ENCODE measurements at regions not wholly inside any gene's neighbourhood (a gene's known extent, or its start where the extent isn't known, plus 50 kb on each side); places are given as distances from the start of the nearest gene placed in this dataset.

DNA sequence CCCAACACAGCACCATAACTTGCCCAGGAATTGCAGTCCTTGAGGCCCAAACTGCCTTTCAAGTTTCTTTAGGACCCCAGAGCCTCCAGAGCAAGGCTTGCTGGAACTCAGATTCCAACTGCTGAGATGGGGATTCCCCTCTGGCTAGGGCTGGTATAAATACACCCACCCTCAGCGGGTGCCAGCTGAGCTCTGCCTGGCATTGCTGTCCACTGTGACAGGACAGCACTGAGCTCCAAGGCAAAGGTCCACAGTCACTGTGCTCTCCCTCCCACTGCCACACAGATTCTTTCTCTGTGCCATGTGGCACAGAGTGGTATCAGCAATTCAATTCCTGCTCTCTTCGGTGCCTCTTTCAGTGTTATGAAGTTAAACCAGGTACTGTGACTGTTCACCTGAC, 304.2 kb upstream of the LMCD1 start:
- Histone ChIP-seq H3K36me3 (ENCODE audit: control insufficient read depth in 3 of 3, insufficient read depth in 3 of 3, low read length in 3 of 3) (no peaks in the 10 kb centered on the region), H3K27me3 (ENCODE audit: control insufficient read depth in 3 of 3, insufficient read depth in 3 of 3, low read length in 3 of 3) (no peaks in the 10 kb centered on the region), H3K9me3 (ENCODE audit: control insufficient read depth in 3 of 3, low read length in 3 of 3) (no peaks in the 10 kb centered on the region), H3K9ac (ENCODE audit: low read depth in 1 of 3, low read length in 3 of 3) (no peak overlapping the region), H3K27ac (ENCODE audit: low read depth, low read length) (no peak overlapping the region), H3K4me3 (ENCODE audit: low read length in 3 of 3) (no peak overlapping the region), H3K4me1 (ENCODE audit: control insufficient read depth in 3 of 3, insufficient read depth in 3 of 3, low read length in 3 of 3) (no peaks in the 10 kb centered on the region)

GRCh38 chr3:8198605-8199004, 303.0 kb upstream of the LMCD1 start:
- H3K36me3 ChIP-seq (ENCODE audit: control insufficient read depth in 3 of 3, insufficient read depth in 3 of 3, low read length in 3 of 3): no peaks in the 10 kb centered on the region
- H3K4me3 ChIP-seq (ENCODE audit: low read length in 3 of 3): no peak overlapping the region
- H3K9ac ChIP-seq (ENCODE audit: low read depth in 1 of 3, low read length in 3 of 3): no peak overlapping the region
- H3K27me3 ChIP-seq (ENCODE audit: control insufficient read depth in 3 of 3, insufficient read depth in 3 of 3, low read length in 3 of 3): no peaks in the 10 kb centered on the region
- no peak overlapping the region for H3K27ac ChIP-seq (ENCODE audit: low read depth, low read length)
- H3K9me3 ChIP-seq (ENCODE audit: control insufficient read depth in 3 of 3, low read length in 3 of 3): no peaks in the 10 kb centered on the region
- H3K4me1 ChIP-seq (ENCODE audit: control insufficient read depth in 3 of 3, insufficient read depth in 3 of 3, low read length in 3 of 3): no peaks in the 10 kb centered on the region

DNA sequence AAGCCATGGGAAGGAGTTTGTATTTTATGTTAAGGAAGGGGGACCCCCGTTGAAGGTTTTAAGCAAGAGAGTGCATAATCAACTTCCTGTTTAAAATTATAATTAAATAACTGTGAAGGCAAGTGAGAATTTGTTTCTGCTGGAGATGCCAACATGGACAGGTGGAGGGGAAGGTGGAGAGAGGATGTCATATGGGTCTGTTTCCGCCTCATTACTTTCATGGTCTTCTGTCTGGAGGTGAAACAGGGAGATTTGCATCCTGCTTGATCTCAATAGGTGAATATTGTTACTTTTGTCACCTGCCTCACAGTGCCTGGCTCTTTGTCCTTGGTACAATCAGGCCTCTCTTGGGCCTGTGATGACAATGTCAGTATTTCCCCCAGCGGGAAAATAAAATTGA, 300.6 kb upstream of the LMCD1 start:
- Histone ChIP-seq H3K4me1 (ENCODE audit: control insufficient read depth in 3 of 3, insufficient read depth in 3 of 3, low read length in 3 of 3) (no peaks in the 10 kb centered on the region), H3K4me3 (ENCODE audit: low read length in 3 of 3) (no peak overlapping the region), H3K27ac (ENCODE audit: low read depth, low read length) (no peak overlapping the region), H3K36me3 (ENCODE audit: control insufficient read depth in 3 of 3, insufficient read depth in 3 of 3, low read length in 3 of 3) (no peaks in the 10 kb centered on the region), H3K9ac (ENCODE audit: low read depth in 1 of 3, low read length in 3 of 3) (no peak overlapping the region), H3K9me3 (ENCODE audit: control insufficient read depth in 3 of 3, low read length in 3 of 3) (no peaks in the 10 kb centered on the region), H3K27me3 (ENCODE audit: control insufficient read depth in 3 of 3, insufficient read depth in 3 of 3, low read length in 3 of 3) (no peaks in the 10 kb centered on the region)

- no peaks in the 10 kb centered on the region for H3K36me3 ChIP-seq (ENCODE audit: control insufficient read depth in 3 of 3, insufficient read depth in 3 of 3, low read length in 3 of 3)
- no peak overlapping the region for H3K4me3 ChIP-seq (ENCODE audit: low read length in 3 of 3)
- no peaks in the 10 kb centered on the region for H3K4me1 ChIP-seq (ENCODE audit: control insufficient read depth in 3 of 3, insufficient read depth in 3 of 3, low read length in 3 of 3)
- no peak overlapping the region for H3K9ac ChIP-seq (ENCODE audit: low read depth in 1 of 3, low read length in 3 of 3)
- H3K27ac ChIP-seq (ENCODE audit: low read depth, low read length): no peak overlapping the region
- H3K27me3 ChIP-seq (ENCODE audit: control insufficient read depth in 3 of 3, insufficient read depth in 3 of 3, low read length in 3 of 3): no peaks in the 10 kb centered on the region
- no peaks in the 10 kb centered on the region for H3K9me3 ChIP-seq (ENCODE audit: control insufficient read depth in 3 of 3, low read length in 3 of 3)
Observed at GRCh38 chr3:8201886-8202285, 299.7 kb upstream of the LMCD1 start.

- Histone ChIP-seq H3K36me3 (ENCODE audit: control insufficient read depth in 3 of 3, insufficient read depth in 3 of 3, low read length in 3 of 3) (no peaks in the 10 kb centered on the region), H3K27ac (ENCODE audit: low read depth, low read length) (no peak overlapping the region), H3K4me3 (ENCODE audit: low read length in 3 of 3) (no peak overlapping the region), H3K9me3 (ENCODE audit: control insufficient read depth in 3 of 3, low read length in 3 of 3) (no peaks in the 10 kb centered on the region), H3K9ac (ENCODE audit: low read depth in 1 of 3, low read length in 3 of 3) (no peak overlapping the region), H3K27me3 (ENCODE audit: control insufficient read depth in 3 of 3, insufficient read depth in 3 of 3, low read length in 3 of 3) (no peaks in the 10 kb centered on the region), H3K4me1 (ENCODE audit: control insufficient read depth in 3 of 3, insufficient read depth in 3 of 3, low read length in 3 of 3) (no peaks in the 10 kb centered on the region)
Observed at GRCh38 chr3:8204331-8204730, 297.3 kb upstream of the LMCD1 start.

DNA sequence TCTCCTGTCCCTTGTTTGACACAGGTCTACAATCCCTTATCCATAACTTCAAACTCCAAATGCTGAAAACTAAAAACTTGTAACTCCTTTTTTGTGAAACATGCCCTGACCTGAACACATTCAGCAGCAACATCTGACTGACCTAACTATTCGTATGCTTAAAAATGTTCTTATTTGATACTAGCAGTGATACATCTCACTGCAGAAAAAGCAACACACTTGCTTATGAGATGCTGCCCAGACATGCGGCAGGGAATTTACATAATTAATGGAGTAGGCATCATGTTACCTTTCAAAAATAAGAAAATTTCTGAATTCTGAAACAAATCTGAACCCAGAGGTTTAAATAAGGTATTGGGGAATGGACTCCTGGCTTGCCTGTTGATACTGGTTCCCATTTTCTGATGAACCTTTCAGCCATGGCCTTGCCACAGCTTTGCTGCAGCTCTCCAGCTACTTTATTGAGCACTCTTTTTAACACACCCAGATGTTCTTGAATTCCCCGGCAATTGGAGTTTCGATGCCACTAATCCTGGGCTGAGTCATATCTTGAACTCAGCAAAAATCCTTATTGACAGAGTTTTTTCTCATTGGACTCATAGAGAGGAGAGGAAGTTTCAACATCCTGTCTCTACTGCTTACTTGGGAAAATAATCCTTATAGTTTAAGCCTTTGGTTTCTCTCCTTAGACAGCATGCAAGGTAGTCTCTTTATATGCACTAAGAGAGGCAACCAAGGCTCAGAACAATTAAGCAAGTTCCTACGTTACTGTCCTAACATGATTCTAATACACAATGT, 296.6 kb upstream of the LMCD1 start:
- no peaks in the 10 kb centered on the region for H3K27me3 ChIP-seq (ENCODE audit: control insufficient read depth in 3 of 3, insufficient read depth in 3 of 3, low read length in 3 of 3)
- H3K4me3 ChIP-seq (ENCODE audit: low read length in 3 of 3): no peak overlapping the region

DNA sequence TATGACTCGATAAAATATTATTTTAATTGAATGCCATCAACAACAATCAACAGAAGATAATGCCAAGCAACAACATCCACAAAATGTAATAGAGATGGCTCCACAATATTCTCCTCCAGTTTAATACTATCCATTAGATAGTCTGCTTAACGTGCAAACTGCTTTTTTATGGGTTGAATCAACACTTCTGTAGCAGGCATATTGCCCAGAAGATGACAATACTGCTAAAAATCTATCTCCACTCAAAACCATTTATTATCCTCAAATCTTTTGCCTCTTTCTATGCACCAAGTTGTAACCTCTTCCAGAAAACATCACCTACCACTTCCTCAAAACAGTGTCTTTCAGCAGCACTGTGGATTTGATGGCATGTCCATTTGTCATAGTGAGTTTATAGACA, 295.7 kb upstream of the LMCD1 start:
- H3K27ac ChIP-seq (ENCODE audit: low read depth, low read length): no peak overlapping the region
- H3K4me1 ChIP-seq (ENCODE audit: control insufficient read depth in 3 of 3, insufficient read depth in 3 of 3, low read length in 3 of 3): no peaks in the 10 kb centered on the region
- H3K9me3 ChIP-seq (ENCODE audit: control insufficient read depth in 3 of 3, low read length in 3 of 3): no peaks in the 10 kb centered on the region
- H3K4me3 ChIP-seq (ENCODE audit: low read length in 3 of 3): no peak overlapping the region
- H3K36me3 ChIP-seq (ENCODE audit: control insufficient read depth in 3 of 3, insufficient read depth in 3 of 3, low read length in 3 of 3): no peaks in the 10 kb centered on the region
- no peak overlapping the region for H3K9ac ChIP-seq (ENCODE audit: low read depth in 1 of 3, low read length in 3 of 3)
- no peaks in the 10 kb centered on the region for H3K27me3 ChIP-seq (ENCODE audit: control insufficient read depth in 3 of 3, insufficient read depth in 3 of 3, low read length in 3 of 3)

More for the DNA sequence above, 296.6 kb upstream of the LMCD1 start:
- H3K9ac ChIP-seq (ENCODE audit: low read depth in 1 of 3, low read length in 3 of 3): no peak overlapping the region
- no peaks in the 10 kb centered on the region for H3K9me3 ChIP-seq (ENCODE audit: control insufficient read depth in 3 of 3, low read length in 3 of 3)
- no peak overlapping the region for H3K27ac ChIP-seq (ENCODE audit: low read depth, low read length)
- no peaks in the 10 kb centered on the region for H3K4me1 ChIP-seq (ENCODE audit: control insufficient read depth in 3 of 3, insufficient read depth in 3 of 3, low read length in 3 of 3)
- no peaks in the 10 kb centered on the region for H3K36me3 ChIP-seq (ENCODE audit: control insufficient read depth in 3 of 3, insufficient read depth in 3 of 3, low read length in 3 of 3)

DNA sequence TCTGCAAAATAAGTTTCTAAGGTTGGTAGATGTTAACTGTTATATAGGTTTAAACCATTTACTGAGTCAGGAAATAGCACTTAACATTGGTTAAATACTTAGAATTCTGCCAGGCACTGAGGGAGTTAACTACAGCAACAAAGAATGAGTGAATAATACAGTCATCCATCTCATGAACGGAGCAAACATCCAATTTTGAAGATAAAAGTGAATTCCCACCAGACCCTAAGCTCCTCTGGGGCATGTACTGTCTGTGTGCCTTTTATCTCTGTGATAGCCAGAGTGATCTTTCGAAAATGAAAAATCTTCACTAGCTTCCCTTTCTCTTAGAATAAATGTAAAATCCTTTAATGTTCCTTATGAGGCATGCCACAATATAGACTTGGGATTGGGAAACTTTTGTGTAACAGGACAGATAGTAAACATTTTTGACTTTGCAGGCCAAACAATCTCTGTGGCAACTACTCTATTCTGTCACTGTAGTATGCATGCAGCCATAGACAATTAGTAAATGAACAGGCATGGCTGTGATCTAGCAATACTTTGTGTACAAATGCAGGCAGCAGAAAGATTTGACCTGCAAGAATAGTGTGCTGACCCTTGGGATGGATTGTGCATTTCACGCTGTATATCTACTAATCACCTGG, 294.5 kb upstream of the LMCD1 start:
- Histone ChIP-seq H3K9ac (ENCODE audit: low read depth in 1 of 3, low read length in 3 of 3) (no peak overlapping the region), H3K9me3 (ENCODE audit: control insufficient read depth in 3 of 3, low read length in 3 of 3) (no peaks in the 10 kb centered on the region), H3K4me3 (ENCODE audit: low read length in 3 of 3) (no peak overlapping the region), H3K4me1 (ENCODE audit: control insufficient read depth in 3 of 3, insufficient read depth in 3 of 3, low read length in 3 of 3) (no peaks in the 10 kb centered on the region), H3K36me3 (ENCODE audit: control insufficient read depth in 3 of 3, insufficient read depth in 3 of 3, low read length in 3 of 3) (no peaks in the 10 kb centered on the region), H3K27ac (ENCODE audit: low read depth, low read length) (no peak overlapping the region), H3K27me3 (ENCODE audit: control insufficient read depth in 3 of 3, insufficient read depth in 3 of 3, low read length in 3 of 3) (no peaks in the 10 kb centered on the region)

GRCh38 chr3:8210882-8211341, 290.7 kb upstream of the LMCD1 start:
- no peaks in the 10 kb centered on the region for H3K36me3 ChIP-seq (ENCODE audit: control insufficient read depth in 3 of 3, insufficient read depth in 3 of 3, low read length in 3 of 3)
- no peak overlapping the region for H3K4me3 ChIP-seq (ENCODE audit: low read length in 3 of 3)
- H3K27ac ChIP-seq (ENCODE audit: low read depth, low read length): no peak overlapping the region
- H3K27me3 ChIP-seq (ENCODE audit: control insufficient read depth in 3 of 3, insufficient read depth in 3 of 3, low read length in 3 of 3): no peaks in the 10 kb centered on the region
- no peak overlapping the region for H3K9ac ChIP-seq (ENCODE audit: low read depth in 1 of 3, low read length in 3 of 3)
- H3K4me1 ChIP-seq (ENCODE audit: control insufficient read depth in 3 of 3, insufficient read depth in 3 of 3, low read length in 3 of 3): no peaks in the 10 kb centered on the region
- no peaks in the 10 kb centered on the region for H3K9me3 ChIP-seq (ENCODE audit: control insufficient read depth in 3 of 3, low read length in 3 of 3)

GRCh38 chr3:8212794-8213193, 288.8 kb upstream of the LMCD1 start:
- Histone ChIP-seq H3K4me1 (ENCODE audit: control insufficient read depth in 3 of 3, insufficient read depth in 3 of 3, low read length in 3 of 3) (no peaks in the 10 kb centered on the region), H3K9me3 (ENCODE audit: control insufficient read depth in 3 of 3, low read length in 3 of 3) (no peaks in the 10 kb centered on the region), H3K4me3 (ENCODE audit: low read length in 3 of 3) (no peak overlapping the region), H3K36me3 (ENCODE audit: control insufficient read depth in 3 of 3, insufficient read depth in 3 of 3, low read length in 3 of 3) (no peaks in the 10 kb centered on the region), H3K27me3 (ENCODE audit: control insufficient read depth in 3 of 3, insufficient read depth in 3 of 3, low read length in 3 of 3) (no peaks in the 10 kb centered on the region), H3K27ac (ENCODE audit: low read depth, low read length) (no peak overlapping the region), H3K9ac (ENCODE audit: low read depth in 1 of 3, low read length in 3 of 3) (no peak overlapping the region)
